ENCODE measurements at regions not wholly inside any gene's neighbourhood (a gene's known extent, or its start where the extent isn't known, plus 50 kb on each side); places are given as distances from the start of the nearest gene placed in this dataset.

GRCh38 chr4:8796096-8796495 is 75.5 kb downstream of the HMX1 start:
- DNase-seq: no peak

GRCh38 chr4:8795140-8795539 is 76.5 kb downstream of the HMX1 start:
- no peak for DNase-seq

DNA sequence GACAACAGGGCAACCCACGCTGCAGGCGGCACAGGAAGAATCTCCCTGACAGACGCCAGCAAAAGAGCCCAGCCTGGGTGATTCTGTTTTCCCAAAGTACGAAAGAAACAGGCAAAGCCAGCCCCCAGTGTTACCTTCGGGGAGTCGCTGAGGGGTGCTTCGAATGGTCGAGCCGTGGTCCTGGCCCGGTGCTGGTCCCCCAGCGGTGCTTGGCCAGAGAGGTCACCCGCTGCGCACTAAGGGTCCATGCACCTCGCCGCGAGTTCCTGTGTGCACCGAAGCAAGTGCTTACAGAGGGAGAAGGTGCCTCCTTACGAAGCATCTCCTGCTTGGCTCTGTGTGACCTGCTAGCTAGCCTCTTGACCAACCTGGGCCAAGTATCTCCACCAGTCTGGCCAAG is 77.1 kb downstream of the HMX1 start:
- no peak for DNase-seq

GRCh38 chr4:8793571-8794160 is 78.0 kb downstream of the HMX1 start:
- no peak for DNase-seq

GRCh38 chr4:8792491-8792890 is 79.1 kb downstream of the HMX1 start:
- no peak for DNase-seq

DNA sequence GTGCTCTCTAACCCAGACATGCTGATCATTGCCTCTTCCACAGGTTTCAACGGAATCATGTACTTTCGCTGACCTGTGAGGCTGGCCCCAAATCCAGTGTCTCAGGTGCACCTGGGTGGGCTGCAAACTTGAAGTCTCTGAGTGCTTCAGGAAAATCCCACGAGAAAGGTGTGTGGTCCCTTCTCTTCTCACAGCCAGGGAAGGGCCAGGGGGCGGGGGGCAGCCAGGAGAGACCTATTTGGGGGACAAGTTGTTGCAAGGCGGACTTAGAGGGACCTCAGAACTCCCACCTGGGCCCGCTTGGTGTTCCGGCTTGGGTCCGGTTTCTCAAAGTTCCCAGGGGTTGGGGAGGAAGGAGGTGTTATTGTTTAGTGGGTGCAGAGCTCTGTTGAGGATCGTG is 80.0 kb downstream of the HMX1 start:
- DNase-seq: no peak

- DNase-seq: no peak
Measured at GRCh38 chr4:8790749-8791148, 80.9 kb downstream of the HMX1 start.

DNA sequence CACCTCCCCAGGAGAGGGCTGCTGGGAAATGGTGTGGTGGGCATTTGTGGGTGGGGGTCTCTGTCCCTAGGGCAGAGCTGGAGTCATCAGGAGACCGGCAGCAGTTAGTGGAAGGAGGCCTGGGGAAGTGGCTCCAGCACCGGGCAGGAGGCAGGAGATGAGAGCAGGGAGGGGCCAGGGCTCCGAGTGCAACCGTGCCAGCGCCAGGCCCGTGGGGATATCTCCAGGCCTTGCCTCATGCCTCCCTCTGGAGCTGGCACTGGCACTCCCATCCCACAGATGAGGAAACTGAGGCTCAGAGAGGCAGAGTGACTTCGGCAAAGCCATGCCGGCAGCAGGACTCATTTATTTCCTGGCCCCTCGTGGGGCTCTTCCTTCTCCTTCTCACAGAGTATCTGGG is 83.5 kb downstream of the HMX1 start:
- no peak for DNase-seq

DNA sequence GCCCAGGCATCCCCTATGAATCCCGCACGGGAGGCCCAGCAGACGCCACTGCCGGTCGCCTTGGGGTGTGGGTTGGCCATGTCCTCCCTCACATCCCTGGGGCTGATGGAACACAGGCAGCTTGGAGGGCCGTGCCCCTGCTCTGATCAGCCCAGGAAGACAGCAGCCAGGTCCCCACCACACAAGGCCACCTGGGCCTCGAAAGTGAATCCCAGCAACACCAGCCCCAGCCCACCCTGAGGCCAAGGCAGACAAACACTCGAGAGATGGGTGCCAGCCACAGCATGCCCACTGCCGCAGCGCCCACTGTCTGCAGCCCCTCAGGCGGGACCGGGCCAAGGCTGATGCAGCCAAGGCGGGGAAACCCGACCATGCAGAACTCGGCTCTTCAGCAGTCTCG is 85.5 kb downstream of the HMX1 start:
- no peak for DNase-seq

DNA sequence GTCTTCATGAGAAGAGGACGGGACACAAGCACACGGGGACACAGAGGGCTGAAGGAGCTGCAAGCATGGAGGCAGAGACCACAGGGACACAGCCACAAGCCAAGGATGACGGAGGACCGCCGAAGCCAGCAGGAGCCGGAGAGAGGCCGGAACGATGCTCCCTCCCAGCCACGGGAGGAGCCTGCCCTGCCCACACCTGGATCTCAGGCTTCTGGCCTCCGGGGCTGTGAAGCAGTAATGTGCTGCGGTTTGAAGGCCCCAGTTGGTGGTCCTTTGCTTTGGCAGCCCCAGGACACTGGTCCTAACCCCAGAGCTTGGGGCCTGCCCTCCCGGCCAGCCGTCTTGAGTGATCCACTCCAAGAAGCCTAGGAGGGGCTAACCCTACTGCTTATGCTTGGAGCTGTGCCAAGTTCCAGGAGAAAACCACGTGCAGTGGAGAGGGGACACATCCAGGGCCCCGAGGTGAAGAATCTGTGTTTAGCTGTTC is 85.9 kb downstream of the HMX1 start:
- no peak for DNase-seq

- no peak for DNase-seq
Measured at GRCh38 chr4:8783736-8784135, 87.9 kb downstream of the HMX1 start.

DNA sequence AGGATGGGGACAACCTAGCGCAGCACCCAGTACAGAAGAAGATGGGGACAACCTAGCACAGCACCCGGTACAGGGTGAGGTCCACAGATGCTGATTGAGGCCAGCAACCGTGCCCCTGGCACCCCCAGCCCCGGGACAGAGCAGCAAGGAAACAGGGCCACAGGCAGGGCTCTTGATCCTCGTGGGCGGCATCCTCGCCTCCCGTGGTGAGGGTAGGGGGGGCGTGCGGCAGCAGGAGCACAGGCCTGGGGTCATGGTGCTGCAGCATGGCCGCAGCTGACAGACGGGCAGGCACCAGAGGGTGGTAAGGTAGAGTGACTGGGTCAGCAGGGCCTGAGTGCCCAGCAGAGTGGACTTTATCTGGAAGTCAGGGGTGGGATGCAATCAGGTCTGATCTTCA is 89.5 kb downstream of the HMX1 start:
- no peak for DNase-seq

- no peak for DNase-seq
Measured at GRCh38 chr4:8781641-8782040, 90.0 kb downstream of the HMX1 start.

- no peak for DNase-seq
Measured at GRCh38 chr4:8780596-8781368, 90.9 kb downstream of the HMX1 start.

- DNase-seq: no peak
Measured at GRCh38 chr4:8780086-8780485, 91.6 kb downstream of the HMX1 start.

DNA sequence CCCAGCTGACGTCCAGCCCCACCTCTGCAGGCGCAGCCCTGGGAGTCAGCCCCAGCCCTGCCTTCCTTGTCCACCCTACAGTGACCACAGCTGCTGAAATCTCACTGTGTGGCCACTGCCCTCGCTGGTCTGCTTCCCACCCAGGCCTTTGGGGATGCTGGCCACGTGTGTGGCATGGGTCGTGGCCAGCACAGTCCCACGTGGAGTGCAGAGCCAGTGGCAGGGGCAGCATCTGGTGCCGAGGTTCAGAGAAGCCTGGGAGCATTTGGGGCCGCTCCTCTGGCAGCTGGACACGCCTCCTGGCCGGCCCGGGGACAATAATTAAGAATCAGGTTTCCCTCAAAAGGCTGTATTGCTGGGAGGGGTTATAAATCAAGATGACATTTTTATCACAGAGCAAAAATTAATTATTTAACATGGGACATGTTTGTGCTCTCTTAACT is 92.1 kb downstream of the HMX1 start:
- no peak for DNase-seq

DNA sequence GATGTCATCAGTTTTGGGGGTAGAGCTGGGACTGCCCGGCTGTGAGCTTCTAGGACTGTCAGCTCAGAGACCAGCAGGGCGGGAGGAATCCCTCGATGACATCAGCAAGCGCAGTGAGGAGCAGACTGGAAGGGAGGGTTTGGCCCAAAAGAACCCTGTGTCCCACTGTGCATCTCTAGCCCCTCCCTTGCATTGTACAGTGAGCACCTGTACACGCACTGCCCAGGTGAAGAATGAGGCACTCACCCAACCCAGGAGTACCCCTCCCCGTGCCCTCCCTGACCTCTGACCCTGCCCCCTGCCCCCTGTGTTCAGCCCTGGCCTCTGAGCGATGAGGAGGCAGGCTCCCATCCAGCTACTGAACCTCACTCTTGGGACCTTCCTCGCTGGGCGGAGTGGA is 92.9 kb downstream of the HMX1 start:
- DNase-seq: no peak

GRCh38 chr4:8778291-8778690 is 93.3 kb downstream of the HMX1 start:
- DNase-seq: no peak

GRCh38 chr4:8777320-8778196 is 94.1 kb downstream of the HMX1 start:
- no peak for DNase-seq

DNA sequence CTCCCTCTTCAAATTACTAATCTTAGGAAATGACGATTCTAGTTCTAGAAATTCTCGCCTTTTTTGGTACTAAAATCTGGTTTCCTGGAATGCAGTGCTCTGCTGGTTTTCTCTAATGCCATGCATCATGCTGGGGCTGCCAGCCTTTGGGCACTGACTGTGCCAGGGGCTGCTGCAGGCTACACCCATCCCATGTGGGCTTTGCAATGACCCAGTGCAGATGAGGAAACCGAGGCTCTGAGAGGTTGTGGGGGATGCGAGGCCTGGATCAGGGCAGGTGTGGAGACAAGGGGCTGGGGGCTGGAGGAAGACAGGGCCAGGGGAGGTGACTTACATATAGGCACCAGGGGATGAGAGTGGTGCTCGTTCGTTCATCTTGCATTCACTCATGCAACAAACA is 95.3 kb downstream of the HMX1 start:
- DNase-seq: no peak

GRCh38 chr4:8775751-8776355 is 95.8 kb downstream of the HMX1 start:
- DNase-seq: no peak

GRCh38 chr4:8775121-8775520 is 96.5 kb downstream of the HMX1 start:
- DNase-seq: no peak

- DNase-seq: no peak
Measured at GRCh38 chr4:8774071-8774470, 97.6 kb downstream of the HMX1 start.

Data from Kasumi-1 (cell line).